ENCODE measurements at regions not wholly inside any gene's neighbourhood (a gene's known extent, or its start where the extent isn't known, plus 50 kb on each side); places are given as distances from the start of the nearest gene placed in this dataset.

GRCh38 chr11:110966131-110966530 lies 253.9 kb upstream of the ARHGAP20 start (continued):
- no peak for TF ChIP-seq PKNOX1 (IDR thresholded peaks at IDR 0.05)
- TF ChIP-seq SMAD5 (IDR thresholded peaks at IDR 0.05; ENCODE audit: low read depth): no peak
- no peak for TF ChIP-seq SKIL (IDR thresholded peaks at IDR 0.05; ENCODE audit: low read depth, poor library complexity, severe bottlenecking)
- no peak for TF ChIP-seq WRNIP1 (IDR thresholded peaks at IDR 0.05; ENCODE audit: borderline replicate concordance, low read depth, low read length)
- no peak for TF ChIP-seq POLR2AphosphoS2 (IDR thresholded peaks at IDR 0.05; ENCODE audit: low read depth, low read length)
- TF ChIP-seq EGR1 (IDR thresholded peaks at IDR 0.05; ENCODE audit: borderline replicate concordance in 1 of 2, low read depth in 2 of 2, low read length in 2 of 2): no peak
- TF ChIP-seq NR2C1 (IDR thresholded peaks at IDR 0.05): no peak

- Histone ChIP-seq H2AFZ (ENCODE audit: control insufficient read depth, low read depth, low read length) (no peak overlapping the region), H3K36me3 (ENCODE audit: control insufficient read depth in 2 of 2, insufficient read depth in 2 of 2, low read length in 1 of 2) (no peaks in the 10 kb centered on the region), H3K9me3 (replicated peaks; ENCODE audit: control insufficient read depth, insufficient read depth, low read length) (no peaks in the 10 kb centered on the region), H3K4me3 (no peak overlapping the region), H3K27ac (ENCODE audit: control insufficient read depth, insufficient read depth) (no peak overlapping the region), H3K27me3 (replicated peaks in 1 of 2; ENCODE audit: control insufficient read depth in 2 of 2, insufficient read depth in 2 of 2, low read length in 1 of 2) (0 out of 4 replicates have a peak, but pooled peaks cover 0 to 4% of the 10 kb centered on the region in 2 experiments), H4K20me1 (ENCODE audit: control insufficient read depth, insufficient read depth) (no peaks in the 10 kb centered on the region; the same call in 1 of the 2 replicates), H3K9ac (ENCODE audit: control insufficient read depth, insufficient read depth, low read length) (no peak overlapping the region), H3K4me1 (ENCODE audit: control insufficient read depth, insufficient read depth, low read length) (no peaks in the 10 kb centered on the region), H3K79me2 (ENCODE audit: control insufficient read depth, insufficient read depth, low read length) (no peaks in the 10 kb centered on the region), H3K4me2 (ENCODE audit: control insufficient read depth, insufficient read depth) (no peak overlapping the region)
- ChIA-PET CTCF (interaction anchor here (1.7 kb wide), 1 partner anchor 11 kb away, joined by 5 read pairs; no protein-coding TSS in a partner anchor), SMC1A (ENCODE audit: uncharacterized antibody, unreplicated experiment) (interaction anchor here (1.7 kb wide), 1 partner anchor 11 kb away, joined by 4 read pairs; no protein-coding TSS in a partner anchor), POLR2A (no interaction called here), RAD21 (ENCODE audit: unreplicated experiment) (interaction anchor here (0.7 kb wide), 1 partner anchor 11 kb away, joined by 3 read pairs; no protein-coding TSS in a partner anchor)
- in situ Hi-C loops (cut with MboI): no loop called here
- no peak for ATAC-seq
- intact Hi-C loops (cut with micrococcal nuclease; ENCODE audit: unreplicated experiment): loop anchor here (10.0 kb wide), 1 partner anchor 262 kb away; no protein-coding TSS in a partner anchor
- BruUV-seq (replicated peaks): no TSS peak
- FAIRE-seq: no peak
- DNase-seq (ENCODE audit: low read depth, low spot score): no peak
- 53% methylated on average over 4 of the region's 4 CpGs for WGBS (ENCODE audit: insufficient coverage, insufficient replicate concordance, low lambda C conversion rate, missing lambda C conversion rate)
- TF ChIP-seq ZNF622 (IDR thresholded peaks at IDR 0.05) (no peak), REST (IDR thresholded peaks at IDR 0.05; ENCODE audit: low read depth, low read length) (no peak), SMC3 (IDR thresholded peaks at IDR 0.05; ENCODE audit: borderline replicate concordance, low read length) (no peak), KLF5 (IDR thresholded peaks at IDR 0.05; ENCODE audit: partially characterized antibody) (no peak), HDAC2 (IDR thresholded peaks at IDR 0.05) (no peak), SMAD1 (IDR thresholded peaks at IDR 0.05; ENCODE audit: low read depth, partially characterized antibody) (no peak), NFYA (IDR thresholded peaks at IDR 0.05; ENCODE audit: borderline replicate concordance, low read depth, low read length) (no peak), PBX3 (IDR thresholded peaks at IDR 0.05; ENCODE audit: insufficient replicate concordance, low read depth, low read length) (no peak), MYB (IDR thresholded peaks at IDR 0.05; ENCODE audit: borderline replicate concordance, low read depth, low read length) (no peak)
Measured at GRCh38 chr11:110962921-110963320, 250.7 kb upstream of the ARHGAP20 start.

All from GM12878 (cell line).